CD4-positive, alpha-beta memory T cell (primary cell): ENCODE measurements at regions not wholly inside any gene's neighbourhood (a gene's known extent, or its start where the extent isn't known, plus 50 kb on each side); places are given as distances from the start of the nearest gene placed in this dataset.

Experiments used
- CTCF ChIA-PET: fragments of 350-600 bp; sonication (Branson Sonifier 250); formaldehyde crosslinking; loops from one replicate; lab custom pipeline; 2021; ENCODE audit warnings: inconsistent platforms; ENCODE audit not compliant: partially characterized antibody; lab: Charles Lee
- POLR2A ChIA-PET: fragments of 350-600 bp; sonication (Branson Sonifier 250); formaldehyde crosslinking; loops from one replicate; lab custom pipeline; 2021; ENCODE audit not compliant: partially characterized antibody; lab: Charles Lee
- DNase-seq, 5 donors: peaks; one replicate each; pipeline versions ENCODE4 v3.0.0 to v3.0.0-alpha.2; 2020 to 2022; ENCODE audit warnings: mixed read lengths in 1 of 5
- H3K27ac ChIP-seq: one replicate; pipeline ENCODE4 v1.7.0; 2013; ENCODE audit warnings: low read depth, low read length
- H3K27me3 ChIP-seq: 2 replicates; pipeline ENCODE4 v1.7.0; 2013; ENCODE audit warnings: mild to moderate bottlenecking, low read length, moderate library complexity; ENCODE audit not compliant: insufficient read depth
- H3K36me3 ChIP-seq: 2 replicates; pipeline ENCODE4 v1.7.0; 2013; ENCODE audit warnings: mild to moderate bottlenecking, low read length, moderate library complexity; ENCODE audit not compliant: insufficient read depth
- H3K4me1 ChIP-seq: 2 replicates; pipeline ENCODE4 v1.7.0; 2013; ENCODE audit warnings: mild to moderate bottlenecking, low read length, moderate library complexity; ENCODE audit not compliant: insufficient read depth
- H3K4me3 ChIP-seq, 2 donors: one replicate each; pipeline ENCODE4 v1.7.0; 2013; ENCODE audit warnings: low read length in 2 of 2, mild to moderate bottlenecking in 1 of 2
- H3K9me3 ChIP-seq, 2 donors: one replicate each; pipeline ENCODE4 v1.7.0; 2013; ENCODE audit warnings: low read length in 2 of 2, control low read depth in 1 of 2; ENCODE audit not compliant: control insufficient read depth in 1 of 2
- H3K27ac Mint-ChIP-seq, 7 donors: one replicate each; pipeline ENCODE4 v1.8.0; 2020 to 2021; ENCODE audit warnings: mixed read lengths in 7 of 7, mild to moderate bottlenecking in 6 of 7, inconsistent platforms in 3 of 7, moderate library complexity in 3 of 7
- H3K27me3 Mint-ChIP-seq, 2 donors: one replicate each; pipeline ENCODE4 v1.8.0; 2020 to 2021; ENCODE audit warnings: mixed read lengths in 2 of 2
- H3K36me3 Mint-ChIP-seq, 2 donors: one replicate each; pipeline ENCODE4 v1.8.0; 2020 to 2021; ENCODE audit warnings: mixed read lengths in 2 of 2, inconsistent platforms in 1 of 2, mild to moderate bottlenecking in 1 of 2
- H3K4me1 Mint-ChIP-seq, 4 donors: one replicate each; pipeline ENCODE4 v1.8.0; 2020 to 2021; ENCODE audit warnings: mixed read lengths in 4 of 4, mild to moderate bottlenecking in 1 of 4
- H3K4me3 Mint-ChIP-seq, 8 donors: one replicate each; pipeline ENCODE4 v1.8.0; 2020 to 2021; ENCODE audit warnings: mixed read lengths in 8 of 8, mild to moderate bottlenecking in 7 of 8, moderate library complexity in 6 of 8, inconsistent platforms in 3 of 8
- H3K9me3 Mint-ChIP-seq, 8 donors: one replicate each; pipeline ENCODE4 v1.8.0; 2020 to 2021; ENCODE audit warnings: mixed read lengths in 8 of 8, mild to moderate bottlenecking in 5 of 8, inconsistent platforms in 3 of 8, moderate library complexity in 1 of 8
- intact Hi-C: fragments of 100-400 bp; cut with micrococcal nuclease; formaldehyde crosslinking; loops from one replicate; pipeline ENCODE4 v1.15.1; 2023

GRCh38 chr2:53543083-53543482 lies 224.5 kb upstream of the CHAC2 start:
- no peak overlapping the region for H3K27ac ChIP-seq
- Mint-ChIP-seq H3K27me3 (peaks cover 2 to 13% of the 10 kb centered on the region in 2 donors), H3K9me3 (peaks cover 0 to 19% (median 3%) of the 10 kb centered on the region in 8 donors), H3K4me3 (no peak overlapping the region), H3K27ac (no peak overlapping the region), H3K36me3 (peaks cover 0 to 4% of the 10 kb centered on the region in 2 donors), H3K4me1 (no peaks in the 10 kb centered on the region)
- DNase-seq = no peak
- intact Hi-C loops = no loop called here
- no peaks in the 10 kb centered on the region for H3K36me3 ChIP-seq
- CTCF ChIA-PET = no interaction called here
- H3K4me1 ChIP-seq = no peaks in the 10 kb centered on the region
- H3K4me3 ChIP-seq = no peak overlapping the region
- POLR2A ChIA-PET = no interaction called here
- H3K27me3 ChIP-seq = no peaks in the 10 kb centered on the region
- no peaks in the 10 kb centered on the region for H3K9me3 ChIP-seq

- H3K9me3 ChIP-seq = no peaks in the 10 kb centered on the region
- Mint-ChIP-seq H3K36me3 (peaks cover 0 to 4% of the 10 kb centered on the region in 2 donors), H3K9me3 (peaks cover 0 to 17% (median 5%) of the 10 kb centered on the region in 8 donors), H3K27me3 (peaks cover 6% of the 10 kb centered on the region in 2 donors), H3K27ac (no peak overlapping the region), H3K4me3 (no peak overlapping the region), H3K4me1 (no peaks in the 10 kb centered on the region)
- CTCF ChIA-PET = no interaction called here
- no peaks in the 10 kb centered on the region for H3K27me3 ChIP-seq
- POLR2A ChIA-PET = no interaction called here
- no peaks in the 10 kb centered on the region for H3K4me1 ChIP-seq
- no peak overlapping the region for H3K27ac ChIP-seq
- no peaks in the 10 kb centered on the region for H3K36me3 ChIP-seq
- H3K4me3 ChIP-seq = no peak overlapping the region
- intact Hi-C loops = loop anchor here (5.0 kb wide), 1 partner anchor 574 kb away; no protein-coding TSS in a partner anchor
- no peak for DNase-seq
Observed at GRCh38 chr2:53536583-53537361, 230.8 kb upstream of the CHAC2 start.

- H3K27ac ChIP-seq = no peak overlapping the region
- H3K9me3 Mint-ChIP-seq = peaks cover 0 to 10% (median 6%) of the 10 kb centered on the region in 8 donors
- no peaks in the 10 kb centered on the region for H3K27me3 ChIP-seq
- no peak for DNase-seq
- H3K9me3 ChIP-seq = no peaks in the 10 kb centered on the region
- ChIA-PET CTCF (no interaction called here), POLR2A (no interaction called here)
- intact Hi-C loops = loop anchor here (5.0 kb wide), 1 partner anchor 573 kb away; no protein-coding TSS in a partner anchor
- H3K4me3 ChIP-seq = no peak overlapping the region
- H3K4me1 ChIP-seq = no peaks in the 10 kb centered on the region
- H3K36me3 ChIP-seq = no peaks in the 10 kb centered on the region
- no peak overlapping the region for H3K4me3 Mint-ChIP-seq
- H3K27ac Mint-ChIP-seq = no peak overlapping the region
- peaks cover 6% of the 10 kb centered on the region in 2 donors for H3K27me3 Mint-ChIP-seq
- no peaks in the 10 kb centered on the region for H3K4me1 Mint-ChIP-seq
- peaks cover 0 to 4% of the 10 kb centered on the region in 2 donors for H3K36me3 Mint-ChIP-seq
Observed at GRCh38 chr2:53535234-53535840, 232.3 kb upstream of the CHAC2 start.

- Mint-ChIP-seq H3K36me3 (no peaks in the 10 kb centered on the region), H3K27ac (no peak overlapping the region), H3K4me1 (no peaks in the 10 kb centered on the region), H3K27me3 (peaks cover 2 to 5% of the 10 kb centered on the region in 2 donors), H3K4me3 (no peak overlapping the region), H3K9me3 (peaks cover 0 to 16% (median 8%) of the 10 kb centered on the region in 8 donors)
- Histone ChIP-seq H3K4me1 (no peaks in the 10 kb centered on the region), H3K27ac (no peak overlapping the region), H3K9me3 (no peaks in the 10 kb centered on the region), H3K4me3 (no peak overlapping the region), H3K27me3 (no peaks in the 10 kb centered on the region), H3K36me3 (no peaks in the 10 kb centered on the region)
- intact Hi-C loops = no loop called here
- POLR2A ChIA-PET = no interaction called here
- DNase-seq = no peak
- CTCF ChIA-PET = no interaction called here
Observed at GRCh38 chr2:53530126-53530525, 237.5 kb upstream of the CHAC2 start.

- H3K36me3 Mint-ChIP-seq = no peaks in the 10 kb centered on the region
- DNase-seq = no peak
- POLR2A ChIA-PET = no interaction called here
Observed at GRCh38 chr2:53527056-53527455, 240.5 kb upstream of the CHAC2 start.

GRCh38 chr2:53519918-53520841 lies 247.4 kb upstream of the CHAC2 start:
- H3K27ac ChIP-seq = no peak overlapping the region
- H3K4me3 Mint-ChIP-seq = no peak overlapping the region
- intact Hi-C loops = no loop called here
- no peaks in the 10 kb centered on the region for H3K36me3 ChIP-seq
- H3K9me3 Mint-ChIP-seq = peaks cover 0 to 2% (median 0%) of the 10 kb centered on the region in 8 donors
- POLR2A ChIA-PET = no interaction called here
- H3K27ac Mint-ChIP-seq = no peak overlapping the region
- H3K4me3 ChIP-seq = no peak overlapping the region
- H3K36me3 Mint-ChIP-seq = no peaks in the 10 kb centered on the region
- H3K9me3 ChIP-seq = no peaks in the 10 kb centered on the region
- CTCF ChIA-PET = no interaction called here
- DNase-seq = no peak
- H3K4me1 ChIP-seq = no peaks in the 10 kb centered on the region
- H3K27me3 Mint-ChIP-seq = peaks cover 0 to 4% of the 10 kb centered on the region in 2 donors
- H3K27me3 ChIP-seq = no peaks in the 10 kb centered on the region
- H3K4me1 Mint-ChIP-seq = peaks cover 0 to 1% (median 0%) of the 10 kb centered on the region in 4 donors

More at GRCh38 chr2:53527056-53527455, 240.5 kb upstream of the CHAC2 start:
- no peak overlapping the region for H3K27ac Mint-ChIP-seq
- Histone ChIP-seq H3K4me1 (no peaks in the 10 kb centered on the region), H3K27ac (no peak overlapping the region), H3K9me3 (no peaks in the 10 kb centered on the region), H3K36me3 (no peaks in the 10 kb centered on the region), H3K4me3 (no peak overlapping the region), H3K27me3 (no peaks in the 10 kb centered on the region)
- H3K4me3 Mint-ChIP-seq = no peak overlapping the region
- CTCF ChIA-PET = no interaction called here
- peaks cover 0 to 16% (median 8%) of the 10 kb centered on the region in 8 donors for H3K9me3 Mint-ChIP-seq
- peaks cover 0 to 1% (median 0%) of the 10 kb centered on the region in 4 donors for H3K4me1 Mint-ChIP-seq
- peaks cover 0 to 7% of the 10 kb centered on the region in 2 donors for H3K27me3 Mint-ChIP-seq
- intact Hi-C loops = no loop called here

- Histone ChIP-seq H3K36me3 (no peaks in the 10 kb centered on the region), H3K4me1 (no peaks in the 10 kb centered on the region), H3K27me3 (no peaks in the 10 kb centered on the region), H3K9me3 (no peaks in the 10 kb centered on the region), H3K4me3 (no peak overlapping the region), H3K27ac (no peak overlapping the region)
- Mint-ChIP-seq H3K4me1 (no peaks in the 10 kb centered on the region), H3K9me3 (peaks cover 0 to 2% (median 0%) of the 10 kb centered on the region in 8 donors), H3K27ac (no peak overlapping the region), H3K36me3 (no peaks in the 10 kb centered on the region), H3K27me3 (peaks cover 0 to 3% of the 10 kb centered on the region in 2 donors), H3K4me3 (no peak overlapping the region)
- DNase-seq = no peak
- POLR2A ChIA-PET = no interaction called here
- CTCF ChIA-PET = no interaction called here
- intact Hi-C loops = no loop called here
Observed at GRCh38 chr2:53517406-53517805, 250.2 kb upstream of the CHAC2 start.
